Stimulated activated CD4-positive, alpha-beta T cell treated with anti-CD3 and anti-CD28 coated beads, Interleukin-12 subunit alpha, Interleukin-12 subunit beta, amount 100 ng/mL, for 24 hours (primary cell): ENCODE measurements at regions not wholly inside any gene's neighbourhood (a gene's known extent, or its start where the extent isn't known, plus 50 kb on each side); places are given as distances from the start of the nearest gene placed in this dataset.
"Not testable (repeated sequence)": the region's sequence is repeated elsewhere in the genome, so short reads cannot be mapped to it uniquely, and the experiment has no call there.

Source experiments
- DNase-seq, 2 experiments: peaks; one replicate each; pipeline ENCODE4 v3.0.0-alpha.2; 2020; ENCODE audit warnings: low read depth in 2 of 2

DNA sequence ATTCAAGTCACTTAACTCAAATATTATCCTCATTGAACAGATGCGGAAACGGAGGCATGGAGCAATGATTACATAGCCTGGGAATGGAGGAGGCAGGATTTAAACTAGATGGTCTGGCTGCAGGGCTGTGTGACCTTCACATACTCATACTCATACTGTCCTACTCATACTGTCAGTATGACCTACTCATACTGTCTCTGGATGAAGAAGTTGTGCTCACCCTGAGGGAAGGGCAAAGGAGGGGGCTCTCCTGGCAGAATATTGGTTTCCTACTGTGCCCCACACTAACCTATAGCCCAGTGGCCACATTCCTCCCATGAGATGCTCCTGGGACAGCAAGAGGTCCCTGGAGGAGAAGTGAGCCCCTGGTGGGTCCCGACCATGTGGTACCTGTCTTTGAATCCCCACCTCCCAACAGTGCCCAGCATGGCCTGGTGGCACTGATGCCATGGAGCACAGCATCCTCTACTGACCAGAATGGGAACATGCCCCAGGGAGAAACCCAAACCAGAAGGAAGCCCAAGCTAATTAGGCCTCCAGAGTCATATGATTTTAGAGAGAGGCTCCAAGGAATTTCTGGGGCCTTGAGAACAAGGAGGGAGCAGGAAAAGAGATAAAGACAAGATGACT lies 197.3 kb upstream of the SDK2 start:
- no peak for DNase-seq

- DNase-seq, result no peak
Observed at GRCh38 chr17:73847952-73848351, 203.7 kb upstream of the SDK2 start.

- DNase-seq, result no peak
Observed at GRCh38 chr17:73850426-73850825, 206.2 kb upstream of the SDK2 start.

- DNase-seq, result no peak
Observed at GRCh38 chr17:73851091-73851490, 206.8 kb upstream of the SDK2 start.

- no peak for DNase-seq
Observed at GRCh38 chr17:73851921-73852320, 207.7 kb upstream of the SDK2 start.

- no peak for DNase-seq
Observed at GRCh38 chr17:73855720-73856333, 211.6 kb upstream of the SDK2 start.

DNA sequence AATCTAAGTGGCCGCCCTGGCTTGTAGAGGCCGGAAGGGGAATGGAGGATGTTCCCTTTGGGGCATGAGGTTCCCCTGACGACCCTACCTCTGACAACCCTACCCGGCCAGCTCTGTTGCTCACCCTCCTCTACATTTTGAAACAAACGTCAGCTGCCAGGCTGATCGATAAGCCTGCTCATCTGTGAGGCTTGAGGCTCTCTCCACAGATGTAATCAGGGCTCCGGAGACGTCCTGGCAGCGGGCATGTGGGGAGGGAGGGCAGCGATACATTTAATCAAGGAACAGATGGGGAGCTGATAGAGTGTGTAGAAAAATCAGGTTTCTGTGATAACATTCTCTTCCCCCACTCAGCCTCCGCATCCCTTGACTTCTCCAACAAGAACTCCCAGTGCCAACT lies 212.3 kb upstream of the SDK2 start:
- no peak for DNase-seq

DNA sequence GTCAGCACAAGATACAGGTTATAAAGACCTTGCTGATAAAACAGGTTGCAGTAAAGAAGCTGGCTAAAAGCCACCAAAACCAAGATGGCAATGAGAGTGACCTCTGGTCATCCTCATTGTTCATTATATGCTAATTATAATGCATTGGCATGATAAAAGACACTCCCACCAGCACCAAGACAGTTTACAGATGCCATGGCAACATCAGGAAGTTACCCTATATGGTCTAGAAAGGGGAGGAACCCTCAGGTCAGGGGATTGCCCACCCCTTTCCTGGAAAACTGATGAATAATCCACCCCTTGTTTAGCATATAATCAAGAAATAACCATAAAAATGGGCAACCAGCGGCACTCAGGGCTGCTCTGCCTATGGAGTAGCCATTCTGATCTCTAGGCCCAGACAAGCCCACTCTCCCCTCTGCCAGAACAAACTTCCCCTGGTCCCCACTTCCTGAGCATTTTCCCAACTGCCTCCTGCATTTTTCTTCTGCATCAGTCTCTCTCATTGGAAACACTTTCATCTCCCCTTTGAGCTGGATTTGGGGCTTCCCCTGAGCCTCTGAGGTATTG lies 215.3 kb upstream of the SDK2 start:
- DNase-seq, result not testable (repeated sequence)

DNA sequence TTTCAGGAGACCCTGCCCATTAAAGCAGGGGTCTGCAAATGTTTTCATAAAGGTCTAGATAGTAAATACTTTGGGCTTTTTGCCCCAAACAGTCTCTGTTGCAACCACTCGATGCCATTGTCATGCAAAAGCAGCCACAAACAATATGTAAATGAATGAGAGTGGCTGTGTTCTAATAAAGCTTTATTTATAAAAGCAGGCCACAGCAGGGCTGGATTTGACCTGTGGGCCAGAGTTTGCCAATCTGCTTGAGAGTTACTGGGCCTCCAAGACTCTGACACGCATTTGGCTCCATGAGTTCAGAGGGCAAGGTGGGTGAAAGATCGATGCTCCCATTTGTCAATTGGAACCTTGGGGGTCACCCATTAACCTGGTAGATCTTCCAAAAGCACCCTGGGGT lies 217.3 kb upstream of the SDK2 start:
- DNase-seq, result no peak

- DNase-seq, result no peak
Observed at GRCh38 chr17:73863761-73864535, 219.7 kb upstream of the SDK2 start.

- no peak for DNase-seq
Observed at GRCh38 chr17:73865831-73866230, 221.6 kb upstream of the SDK2 start.

- DNase-seq, result no peak
Observed at GRCh38 chr17:73867056-73867455, 222.8 kb upstream of the SDK2 start.

DNA sequence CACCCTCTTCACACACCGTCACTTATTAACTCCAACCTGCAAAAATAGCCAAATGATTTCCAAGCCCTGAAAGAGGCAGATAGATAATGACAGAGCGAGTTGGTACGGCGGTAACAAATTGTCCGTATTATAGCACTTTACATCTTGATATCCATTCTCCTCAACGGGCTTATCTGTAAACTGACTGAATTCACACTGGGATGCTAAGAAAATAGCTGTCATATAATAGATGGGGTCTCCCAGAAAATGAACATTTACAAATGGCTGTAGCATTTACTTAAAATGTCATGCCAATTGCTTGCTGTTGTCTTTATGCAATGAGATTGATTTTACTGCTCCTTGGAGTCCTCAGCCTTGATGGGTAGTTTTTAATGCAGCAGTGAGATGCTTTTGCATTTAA lies 225.8 kb upstream of the SDK2 start:
- DNase-seq, result no peak

DNA sequence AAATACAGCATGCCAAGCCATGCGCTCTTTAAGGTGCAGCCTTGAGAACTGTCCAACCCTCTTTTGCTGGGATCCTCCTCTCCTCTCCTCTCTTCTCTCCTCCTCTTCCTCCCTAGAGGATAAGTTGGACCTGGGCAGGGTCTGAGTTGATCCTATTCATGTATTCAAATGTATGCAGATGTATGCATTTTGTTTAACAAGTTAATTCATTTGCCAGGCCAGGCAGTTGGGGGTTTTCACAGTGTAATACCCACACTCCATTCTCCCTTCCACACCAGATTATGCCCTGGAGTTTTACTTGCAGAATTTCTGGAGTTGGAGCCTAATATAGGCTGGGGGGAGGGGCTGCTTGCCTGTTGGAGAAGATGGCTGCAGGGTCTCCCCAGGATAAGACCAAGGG lies 226.2 kb upstream of the SDK2 start:
- no peak for DNase-seq

DNA sequence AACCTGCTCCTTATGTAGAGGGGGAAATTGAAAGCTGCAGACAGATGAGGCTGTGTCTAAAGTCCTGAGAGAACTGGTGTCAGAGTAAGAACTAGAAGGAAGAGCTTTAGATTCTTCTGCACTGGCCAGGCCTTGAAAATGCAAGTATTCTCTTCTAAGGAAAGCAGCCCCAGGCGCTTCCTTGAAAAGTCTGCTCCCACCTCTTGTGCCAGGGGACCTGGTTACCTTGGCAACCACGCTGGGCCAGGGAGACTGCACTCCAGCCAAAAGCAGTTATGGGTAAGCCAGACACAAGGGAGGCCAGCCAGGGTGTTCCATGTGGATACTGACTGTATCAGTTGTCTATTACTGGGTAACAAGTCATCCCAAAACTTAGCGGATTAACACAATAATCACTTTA lies 228.6 kb upstream of the SDK2 start:
- no peak for DNase-seq

GRCh38 chr17:73874008-73874720 lies 229.9 kb upstream of the SDK2 start:
- DNase-seq, result no peak

DNA sequence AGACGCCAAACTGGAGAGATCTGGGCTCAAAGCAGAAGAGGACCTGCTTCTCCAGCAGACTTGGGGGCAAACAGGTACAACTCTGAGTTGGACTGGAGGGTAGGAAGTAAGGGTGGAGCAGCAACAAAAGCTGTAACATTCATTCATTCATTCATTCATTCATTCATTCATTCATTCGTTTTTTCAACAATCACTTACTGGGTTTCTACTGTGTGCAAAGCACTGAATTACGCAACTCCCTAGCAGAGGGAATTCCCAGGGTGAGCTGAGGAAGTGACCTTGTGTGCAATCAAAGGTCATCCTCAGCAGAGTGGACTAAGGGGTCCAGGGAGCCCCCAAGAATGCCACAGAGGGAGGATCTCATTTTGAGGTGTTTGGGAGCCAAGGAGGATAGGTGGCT lies 231.1 kb upstream of the SDK2 start:
- DNase-seq, result no peak

DNA sequence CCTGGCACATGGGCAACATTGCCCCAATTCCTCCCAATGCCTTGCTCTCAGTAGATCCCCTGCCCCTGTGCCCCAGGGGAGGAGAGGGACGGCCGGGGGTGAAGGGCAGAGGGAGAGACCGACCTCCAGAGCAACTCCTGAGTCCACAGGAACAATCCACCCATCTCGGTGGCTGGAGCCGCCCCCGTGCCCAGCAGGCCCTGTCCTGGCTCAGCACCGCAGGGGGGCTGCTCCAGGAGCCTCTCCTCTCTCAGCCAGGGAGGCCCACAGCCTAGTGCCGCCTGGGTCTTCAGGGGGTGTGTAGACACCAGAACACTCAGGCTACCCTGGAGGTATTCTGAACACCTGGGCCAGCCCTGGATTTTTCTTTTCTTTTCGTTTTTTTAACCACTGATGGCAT lies 233.7 kb upstream of the SDK2 start:
- DNase-seq, result no peak

GRCh38 chr17:73878923-73879322 lies 234.7 kb upstream of the SDK2 start:
- no peak for DNase-seq

DNA sequence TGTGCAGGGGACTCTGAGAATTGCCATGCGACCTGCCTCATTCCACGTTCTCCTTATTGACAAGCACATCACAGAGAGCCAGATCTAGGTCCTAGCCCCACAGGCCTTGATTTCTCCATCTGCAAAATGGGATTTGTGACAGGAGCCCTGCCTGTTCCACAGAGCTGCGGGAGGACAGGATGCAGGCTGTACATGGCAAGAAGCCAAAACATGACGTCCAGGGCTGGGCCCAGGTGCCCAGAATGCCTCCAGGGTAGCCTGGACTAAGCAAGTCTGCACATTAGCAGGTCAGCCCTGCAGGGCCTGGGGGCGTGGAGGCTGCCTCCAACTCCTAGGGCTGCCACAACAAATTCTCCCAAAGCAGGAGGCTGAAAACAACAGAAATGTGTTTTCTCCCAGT lies 235.7 kb upstream of the SDK2 start:
- DNase-seq, result no peak

- no peak for DNase-seq
Observed at GRCh38 chr17:73882590-73882989, 238.3 kb upstream of the SDK2 start.

GRCh38 chr17:73883175-73883574 lies 238.9 kb upstream of the SDK2 start:
- no peak for DNase-seq
